ENCODE measurements at regions not wholly inside any gene's neighbourhood (a gene's known extent, or its start where the extent isn't known, plus 50 kb on each side); places are given as distances from the start of the nearest gene placed in this dataset.

- DNase-seq (ENCODE audit: low read depth) = no peak
These were observed 210.0 kb upstream of the DAB1 start for GRCh38 chr1:57633881-57634280.

GRCh38 chr1:57633056-57633455, 209.2 kb upstream of the DAB1 start:
- no peak for DNase-seq (ENCODE audit: low read depth)

- DNase-seq (ENCODE audit: low read depth) = no peak
These were observed 208.5 kb upstream of the DAB1 start for GRCh38 chr1:57632401-57632800.

GRCh38 chr1:57627612-57628011, 203.8 kb upstream of the DAB1 start:
- no peak for DNase-seq (ENCODE audit: low read depth)

- no peak for DNase-seq (ENCODE audit: low read depth)
These were observed 200.1 kb upstream of the DAB1 start for GRCh38 chr1:57623791-57624538.

GRCh38 chr1:57623039-57623790, 199.4 kb upstream of the DAB1 start:
- no peak for DNase-seq (ENCODE audit: low read depth)

- no peak for DNase-seq (ENCODE audit: low read depth)
These were observed 197.9 kb upstream of the DAB1 start for GRCh38 chr1:57621776-57622175.

GRCh38 chr1:57620605-57621004, 196.7 kb upstream of the DAB1 start:
- DNase-seq (ENCODE audit: low read depth) = no peak

GRCh38 chr1:57616921-57617320, 193.1 kb upstream of the DAB1 start:
- DNase-seq (ENCODE audit: low read depth) = no peak

GRCh38 chr1:57615956-57616355, 192.1 kb upstream of the DAB1 start:
- no peak for DNase-seq (ENCODE audit: low read depth)

- DNase-seq (ENCODE audit: low read depth) = no peak
These were observed 189.0 kb upstream of the DAB1 start for GRCh38 chr1:57612833-57613232.

- DNase-seq (ENCODE audit: low read depth) = no peak
These were observed 182.1 kb upstream of the DAB1 start for GRCh38 chr1:57605933-57606332.

- DNase-seq (ENCODE audit: low read depth) = no peak
These were observed 179.8 kb upstream of the DAB1 start for GRCh38 chr1:57603696-57604095.

GRCh38 chr1:57600424-57600823, 176.6 kb upstream of the DAB1 start:
- no peak for DNase-seq (ENCODE audit: low read depth)

- DNase-seq (ENCODE audit: low read depth) = no peak
These were observed 175.6 kb upstream of the DAB1 start for GRCh38 chr1:57599236-57599994.

- no peak for DNase-seq (ENCODE audit: low read depth)
These were observed 173.2 kb upstream of the DAB1 start for GRCh38 chr1:57597036-57597435.

- no peak for DNase-seq (ENCODE audit: low read depth)
These were observed 170.1 kb upstream of the DAB1 start for GRCh38 chr1:57594002-57594401.

- no peak for DNase-seq (ENCODE audit: low read depth)
These were observed 168.0 kb upstream of the DAB1 start for GRCh38 chr1:57591842-57592241.

GRCh38 chr1:57590978-57591377, 167.1 kb upstream of the DAB1 start:
- DNase-seq (ENCODE audit: low read depth) = no peak

GRCh38 chr1:57586842-57587241, 163.0 kb upstream of the DAB1 start:
- DNase-seq (ENCODE audit: low read depth) = no peak

GRCh38 chr1:57578680-57579079, 154.8 kb upstream of the DAB1 start:
- no peak for DNase-seq (ENCODE audit: low read depth)

- no peak for DNase-seq (ENCODE audit: low read depth)
These were observed 154.2 kb upstream of the DAB1 start for GRCh38 chr1:57578099-57578498.

- DNase-seq (ENCODE audit: low read depth) = no peak
These were observed 152.9 kb upstream of the DAB1 start for GRCh38 chr1:57576756-57577155.

Data from activated T-cell treated with anti-CD3 and anti-CD28 coated beads for 48 hours (primary cell).